ENCODE measurements at regions not wholly inside any gene's neighbourhood (a gene's known extent, or its start where the extent isn't known, plus 50 kb on each side); places are given as distances from the start of the nearest gene placed in this dataset.

DNA sequence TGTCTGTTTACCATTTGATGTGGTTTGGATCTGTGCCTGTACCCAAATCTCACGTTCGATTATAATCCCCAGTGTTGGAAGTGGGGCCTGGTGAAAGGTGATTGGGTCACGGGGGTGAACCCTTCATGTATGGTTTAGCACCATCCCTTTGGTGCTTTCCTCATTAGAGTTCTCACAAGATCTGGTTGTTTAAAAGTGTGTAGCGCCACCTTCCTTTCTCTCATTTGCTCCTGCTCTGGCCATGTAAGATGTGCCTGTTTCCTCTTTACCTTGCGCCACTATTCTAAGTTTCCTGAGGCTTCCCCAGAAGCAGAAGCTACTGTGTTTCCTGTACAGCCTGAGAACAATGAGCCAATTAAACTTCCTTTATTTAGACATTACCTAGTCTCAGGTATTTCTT is 610.7 kb upstream of the ADGRL3 start:
- no peak for TF ChIP-seq POLR2AphosphoS5 (IDR thresholded peaks at IDR 0.05)
- TF ChIP-seq, protein P1, sequence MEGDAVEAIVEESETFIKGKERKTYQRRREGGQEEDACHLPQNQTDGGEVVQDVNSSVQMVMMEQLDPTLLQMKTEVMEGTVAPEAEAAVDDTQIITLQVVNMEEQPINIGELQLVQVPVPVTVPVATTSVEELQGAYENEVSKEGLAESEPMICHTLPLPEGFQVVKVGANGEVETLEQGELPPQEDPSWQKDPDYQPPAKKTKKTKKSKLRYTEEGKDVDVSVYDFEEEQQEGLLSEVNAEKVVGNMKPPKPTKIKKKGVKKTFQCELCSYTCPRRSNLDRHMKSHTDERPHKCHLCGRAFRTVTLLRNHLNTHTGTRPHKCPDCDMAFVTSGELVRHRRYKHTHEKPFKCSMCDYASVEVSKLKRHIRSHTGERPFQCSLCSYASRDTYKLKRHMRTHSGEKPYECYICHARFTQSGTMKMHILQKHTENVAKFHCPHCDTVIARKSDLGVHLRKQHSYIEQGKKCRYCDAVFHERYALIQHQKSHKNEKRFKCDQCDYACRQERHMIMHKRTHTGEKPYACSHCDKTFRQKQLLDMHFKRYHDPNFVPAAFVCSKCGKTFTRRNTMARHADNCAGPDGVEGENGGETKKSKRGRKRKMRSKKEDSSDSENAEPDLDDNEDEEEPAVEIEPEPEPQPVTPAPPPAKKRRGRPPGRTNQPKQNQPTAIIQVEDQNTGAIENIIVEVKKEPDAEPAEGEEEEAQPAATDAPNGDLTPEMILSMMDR (IDR thresholded peaks at IDR 0.05), result no peak
- TF ChIP-seq POLR2A (IDR thresholded peaks at IDR 0.05), result no peak

Data from sigmoid colon (tissue), 4 donors.